GM12892 (cell line): ENCODE measurements at regions not wholly inside any gene's neighbourhood (a gene's known extent, or its start where the extent isn't known, plus 50 kb on each side); places are given as distances from the start of the nearest gene placed in this dataset.

Source experiments
- POLR2A ChIP-seq: IDR thresholded peaks from 2 replicates; pipeline ENCODE4 v1.6.1; 2011; ENCODE audit warnings: low read depth, low read length, control low read depth
- POLR2AphosphoS5 ChIP-seq: IDR thresholded peaks from 2 replicates; pipeline ENCODE4 v1.6.1; 2011; ENCODE audit warnings: low read depth, low read length, control low read depth
- TAF1 ChIP-seq: IDR thresholded peaks from 2 replicates; pipeline ENCODE4 v1.6.1; 2011; ENCODE audit warnings: low read depth, mild to moderate bottlenecking, control low read depth, low read length, borderline replicate concordance

DNA sequence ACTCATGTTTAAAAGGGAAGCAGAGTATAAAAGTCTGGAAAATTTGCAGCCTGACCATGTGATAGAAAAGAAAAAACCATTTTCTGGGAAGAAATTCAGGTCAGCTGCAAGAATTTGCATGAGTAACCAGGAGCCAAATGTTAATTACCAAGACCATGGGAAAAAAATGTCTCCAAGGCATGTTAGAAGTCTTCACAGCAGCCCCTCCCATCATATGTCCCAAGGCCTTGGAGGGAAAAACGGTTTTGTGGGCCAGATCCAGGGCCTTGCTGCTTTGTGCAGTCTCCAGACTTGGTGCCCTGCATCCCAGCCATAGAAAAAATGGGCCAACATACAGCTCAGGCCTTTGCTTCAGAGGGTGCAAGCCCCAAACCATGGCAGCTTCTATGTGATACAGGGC, 1019.6 kb upstream of the SORCS1 start:
- TF ChIP-seq TAF1 (no peak), POLR2A (no peak), POLR2AphosphoS5 (no peak)
